ENCODE measurements at regions not wholly inside any gene's neighbourhood (a gene's known extent, or its start where the extent isn't known, plus 50 kb on each side); places are given as distances from the start of the nearest gene placed in this dataset.

DNA sequence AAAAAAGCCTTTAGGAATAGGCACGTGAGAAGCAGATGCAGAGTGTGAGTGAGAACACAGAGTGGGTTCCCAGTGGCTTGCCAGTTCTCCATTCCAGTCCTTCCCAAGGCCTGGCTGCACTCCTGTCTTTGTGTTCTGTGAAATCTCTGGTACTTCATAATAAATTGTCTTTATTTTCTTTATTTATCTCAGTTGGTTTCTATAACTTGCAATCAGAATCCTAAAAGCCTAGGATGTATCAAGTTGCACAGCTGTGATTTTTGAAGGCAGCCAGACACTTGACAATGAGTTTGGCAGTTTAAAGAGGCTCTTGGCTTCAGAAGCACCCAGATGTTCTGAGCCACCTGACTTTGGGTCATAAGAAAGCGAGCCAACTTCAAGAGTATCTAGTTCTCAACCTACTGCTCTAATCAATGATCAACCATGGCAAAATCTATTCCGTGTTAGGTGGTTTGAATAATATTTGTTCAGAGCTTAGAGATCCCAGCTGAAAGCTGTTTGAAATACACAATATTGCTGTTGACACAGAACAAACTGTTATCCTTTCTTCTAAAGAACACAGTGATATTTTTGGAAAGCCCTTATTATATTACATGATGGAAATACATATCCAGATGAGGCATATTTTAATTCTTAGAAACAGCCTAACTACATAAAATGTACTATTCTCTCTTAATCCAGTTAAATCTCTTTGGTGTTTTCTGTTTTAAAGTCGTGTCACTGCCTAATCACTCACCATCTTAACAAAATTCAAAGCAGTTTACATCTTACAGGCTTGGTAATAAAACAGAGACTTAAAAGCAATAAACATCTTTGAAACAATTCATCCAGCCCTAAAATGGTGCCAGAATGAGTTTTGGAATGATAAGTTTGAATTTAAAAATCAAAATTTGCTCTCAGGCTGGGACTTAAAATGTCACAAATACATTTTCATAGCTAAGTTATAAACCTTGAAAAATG lies 483.0 kb upstream of the NBEA start:
- Histone ChIP-seq H3K4me3 (no peak overlapping the region), H3K27ac (peak overlapping the region; percentile 26 to 52)
- TF ChIP-seq CTCF (IDR thresholded peaks at IDR 0.05): no peak
- DNase-seq (ENCODE audit: low spot score): no peak

GRCh38 chr13:34459856-34460255 lies 482.2 kb upstream of the NBEA start:
- no peak for DNase-seq (ENCODE audit: low spot score)
- no peak for TF ChIP-seq CTCF (IDR thresholded peaks at IDR 0.05)
- no peak overlapping the region for H3K4me3 ChIP-seq
- H3K27ac ChIP-seq: peak overlapping the region; percentile 5 to 52

- DNase-seq (ENCODE audit: low spot score): no peak
- Histone ChIP-seq H3K27ac (peak overlapping the region in 1 of 2 donors; percentile 69), H3K4me3 (no peak overlapping the region)
- no peak for TF ChIP-seq CTCF (IDR thresholded peaks at IDR 0.05)
Observed at GRCh38 chr13:34462843-34463242, 479.2 kb upstream of the NBEA start.

DNA sequence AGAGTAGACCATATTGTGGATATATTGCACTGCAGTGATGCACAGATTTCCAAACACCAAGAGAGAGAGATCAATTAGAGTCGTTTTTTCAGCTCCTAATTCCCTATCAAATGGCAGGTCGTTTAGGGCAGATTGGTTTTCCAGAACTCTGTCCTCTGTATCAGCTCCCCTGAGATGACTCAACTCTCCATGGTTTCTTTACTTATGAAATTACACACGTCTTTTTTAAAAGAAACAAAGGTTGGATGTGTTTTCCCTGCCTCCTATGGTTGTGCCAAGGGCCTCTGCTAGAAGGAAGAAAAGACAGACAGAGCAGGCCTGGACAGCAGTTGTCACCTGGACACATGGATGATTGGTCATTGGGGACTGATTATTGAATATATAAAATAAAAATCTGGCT lies 478.1 kb upstream of the NBEA start:
- TF ChIP-seq CTCF (IDR thresholded peaks at IDR 0.05): no peak
- Histone ChIP-seq H3K4me3 (no peak overlapping the region), H3K27ac (no peak overlapping the region)
- no peak for DNase-seq (ENCODE audit: low spot score)

DNA sequence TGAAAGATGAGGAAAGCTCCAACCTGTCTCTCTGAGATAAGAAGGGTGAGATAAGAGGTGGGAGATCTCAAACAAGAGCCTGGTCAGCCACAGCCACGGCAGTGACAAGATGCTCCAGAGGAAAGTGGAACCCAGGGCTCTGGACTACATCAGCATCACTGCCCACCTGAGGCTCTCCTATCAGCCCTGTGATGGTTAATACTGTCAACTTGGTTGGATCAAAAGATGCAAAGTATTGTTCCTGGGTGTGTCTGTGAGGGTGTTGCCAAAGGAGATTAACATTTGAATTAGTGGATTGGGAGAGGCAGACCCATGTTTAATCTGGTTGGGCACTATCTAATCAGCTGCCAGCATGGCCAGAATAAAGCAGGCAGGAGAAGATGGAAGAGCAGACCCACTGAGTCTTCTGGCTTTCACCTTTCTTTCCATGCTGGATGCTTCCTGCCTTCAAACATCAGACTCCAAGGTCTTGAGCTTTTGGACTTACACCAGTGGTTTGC lies 476.6 kb upstream of the NBEA start:
- TF ChIP-seq CTCF (IDR thresholded peaks at IDR 0.05): no peak
- no peak for DNase-seq (ENCODE audit: low spot score)
- Histone ChIP-seq H3K27ac (no peak overlapping the region), H3K4me3 (no peak overlapping the region)

DNA sequence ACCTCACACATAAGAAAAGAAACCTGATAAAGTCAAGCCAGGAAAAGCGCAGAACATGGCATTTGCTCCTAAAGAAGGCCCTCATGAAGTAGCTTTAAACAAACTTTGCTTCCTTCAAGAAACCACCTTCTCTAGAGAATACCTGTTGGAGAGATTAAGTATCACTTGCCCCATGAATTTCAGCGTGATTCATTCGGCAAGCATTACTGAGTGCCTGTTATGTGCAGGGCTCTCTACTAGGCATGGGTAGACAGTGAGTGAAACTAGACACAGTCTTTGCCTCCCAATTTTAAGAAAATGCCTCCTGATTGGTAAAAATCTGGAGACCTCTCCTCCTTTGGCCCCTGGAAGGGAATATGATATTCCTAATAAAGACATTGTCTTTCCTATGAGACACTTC lies 475.8 kb upstream of the NBEA start:
- no peak for TF ChIP-seq CTCF (IDR thresholded peaks at IDR 0.05)
- no peak overlapping the region for H3K27ac ChIP-seq
- H3K4me3 ChIP-seq: no peak overlapping the region
- no peak for DNase-seq (ENCODE audit: low spot score)

Measured in coronary artery (tissue), 2 donors.